Loucy (cell line): ENCODE measurements at regions not wholly inside any gene's neighbourhood (a gene's known extent, or its start where the extent isn't known, plus 50 kb on each side); places are given as distances from the start of the nearest gene placed in this dataset.

Experiments used
- CTCF ChIP-seq: fragments of 200-600 bp; sonication (generic); conservative IDR thresholded peaks from 2 replicates; pipeline ENCODE4 v1.5.1; 2014; ENCODE audit warnings: mild to moderate bottlenecking, antibody characterized with exemption, low read length
- EZH2phosphoT487 ChIP-seq: fragments of 200-600 bp; IDR thresholded peaks from 2 replicates; pipeline ENCODE4 v1.6.1; 2018; ENCODE audit warnings: antibody characterized with exemption, mild to moderate bottlenecking, moderate library complexity, borderline replicate concordance

DNA sequence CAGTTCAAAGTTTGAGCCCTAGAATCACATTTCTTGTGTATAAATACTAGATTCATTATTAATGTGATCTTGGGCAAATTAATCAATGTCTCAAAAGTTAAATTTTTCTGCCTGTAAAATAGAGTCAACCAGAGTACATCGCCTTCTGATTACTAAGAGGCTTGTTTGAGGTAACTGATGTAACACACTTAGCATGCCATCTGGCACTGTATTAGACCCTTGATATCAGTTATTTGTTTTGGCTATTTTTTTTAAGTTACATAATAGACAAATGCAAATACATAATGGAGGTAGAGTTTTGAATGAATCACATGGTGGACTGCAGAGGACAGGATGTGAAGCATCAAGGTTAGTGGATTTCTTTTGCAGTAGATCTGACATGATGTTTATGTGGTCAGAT, 298.4 kb downstream of the ADGRL2 start:
- TF ChIP-seq CTCF (no peak), EZH2phosphoT487 (no peak)
